ENCODE measurements at regions not wholly inside any gene's neighbourhood (a gene's known extent, or its start where the extent isn't known, plus 50 kb on each side); places are given as distances from the start of the nearest gene placed in this dataset.

GRCh38 chr3:20340324-20340928, 154.4 kb upstream of the SGO1 start:
- DNase-seq, result peak; percentile 20 to 37 (median 37)
- intact Hi-C loops (cut with micrococcal nuclease), result no loop called here
- H3K9me3 ChIP-seq (replicated peaks in 1 of 2; ENCODE audit: control insufficient read depth in 1 of 2, insufficient read depth in 1 of 2, low read length in 2 of 2), result no peaks in the 10 kb centered on the region
- peak; percentile 83 for TF ChIP-seq CTCF (IDR thresholded peaks at IDR 0.05)
- Mint-ChIP-seq H3K9me3 (no peaks in the 10 kb centered on the region), H3K27ac (no peak overlapping the region), H3K4me1 (no peaks in the 10 kb centered on the region), H3K36me3 (no peaks in the 10 kb centered on the region), H3K4me3 (no peak overlapping the region), H3K27me3 (ENCODE audit: low read depth in 3 of 3) (peaks cover 0 to 1% (median 1%) of the 10 kb centered on the region in 3 donors)
- H3K9ac ChIP-seq (ENCODE audit: insufficient read depth, low read length, poor library complexity, severe bottlenecking), result no peak overlapping the region
- H4K20me1 ChIP-seq (ENCODE audit: insufficient read depth, low read length), result no peaks in the 10 kb centered on the region
- H3K27ac ChIP-seq (ENCODE audit: low read depth in 1 of 2, low read length in 2 of 2), result no peak overlapping the region
- no peaks in the 10 kb centered on the region for H3K36me3 ChIP-seq (replicated peaks in 1 of 2; ENCODE audit: control insufficient read depth in 1 of 2, insufficient read depth in 2 of 2, low read length in 2 of 2)
- 0% methylated on average over 2 of the region's 6 CpGs for WGBS (ENCODE audit: insufficient coverage)
- no peaks in the 10 kb centered on the region for H3K79me2 ChIP-seq (ENCODE audit: insufficient read depth, low read length)
- H3K27me3 ChIP-seq (ENCODE audit: control insufficient read depth in 2 of 2, insufficient read depth in 2 of 2, low read length in 2 of 2), result no peaks in the 10 kb centered on the region
- no peak overlapping the region for H2AFZ ChIP-seq (ENCODE audit: insufficient read depth, low read depth, low read length, poor library complexity, severe bottlenecking)
- no peak overlapping the region for H3K4me2 ChIP-seq (replicated peaks; ENCODE audit: extremely low read depth, low read length, poor library complexity, severe bottlenecking)
- H3K4me1 ChIP-seq (ENCODE audit: control insufficient read depth in 1 of 2, insufficient read depth in 2 of 2, low read length in 2 of 2), result no peaks in the 10 kb centered on the region
- no peak overlapping the region for H3K4me3 ChIP-seq (replicated peaks in 1 of 3; ENCODE audit: low read depth in 2 of 3, low read length in 3 of 3)

GRCh38 chr3:20336572-20336971, 150.6 kb upstream of the SGO1 start:
- no peak for DNase-seq
- H3K4me3 ChIP-seq (replicated peaks in 1 of 3; ENCODE audit: low read depth in 2 of 3, low read length in 3 of 3), result no peak overlapping the region
- H3K4me2 ChIP-seq (replicated peaks; ENCODE audit: extremely low read depth, low read length, poor library complexity, severe bottlenecking), result no peak overlapping the region
- H2AFZ ChIP-seq (ENCODE audit: insufficient read depth, low read depth, low read length, poor library complexity, severe bottlenecking), result no peak overlapping the region
- Mint-ChIP-seq H3K4me1 (no peaks in the 10 kb centered on the region), H3K36me3 (no peaks in the 10 kb centered on the region), H3K27ac (no peak overlapping the region), H3K9me3 (no peaks in the 10 kb centered on the region), H3K4me3 (no peak overlapping the region), H3K27me3 (ENCODE audit: low read depth in 3 of 3) (no peaks in the 10 kb centered on the region)
- no peak for TF ChIP-seq CTCF (IDR thresholded peaks at IDR 0.05)
- no peak overlapping the region for H3K27ac ChIP-seq (ENCODE audit: low read depth in 1 of 2, low read length in 2 of 2)
- no peaks in the 10 kb centered on the region for H4K20me1 ChIP-seq (ENCODE audit: insufficient read depth, low read length)
- no peaks in the 10 kb centered on the region for H3K27me3 ChIP-seq (ENCODE audit: control insufficient read depth in 2 of 2, insufficient read depth in 2 of 2, low read length in 2 of 2)
- H3K4me1 ChIP-seq (ENCODE audit: control insufficient read depth in 1 of 2, insufficient read depth in 2 of 2, low read length in 2 of 2), result no peaks in the 10 kb centered on the region
- H3K79me2 ChIP-seq (ENCODE audit: insufficient read depth, low read length), result no peaks in the 10 kb centered on the region
- no peaks in the 10 kb centered on the region for H3K9me3 ChIP-seq (replicated peaks in 1 of 2; ENCODE audit: control insufficient read depth in 1 of 2, insufficient read depth in 1 of 2, low read length in 2 of 2)
- H3K36me3 ChIP-seq (replicated peaks in 1 of 2; ENCODE audit: control insufficient read depth in 1 of 2, insufficient read depth in 2 of 2, low read length in 2 of 2), result no peaks in the 10 kb centered on the region
- H3K9ac ChIP-seq (ENCODE audit: insufficient read depth, low read length, poor library complexity, severe bottlenecking), result no peak overlapping the region
- intact Hi-C loops (cut with micrococcal nuclease), result loop anchor here (5.0 to 10.0 kb wide), 2 partner anchors 1778 to 1786 kb away; no protein-coding TSS in a partner anchor

Data from CD14-positive monocyte (primary cell).